ENCODE measurements at regions not wholly inside any gene's neighbourhood (a gene's known extent, or its start where the extent isn't known, plus 50 kb on each side); places are given as distances from the start of the nearest gene placed in this dataset.

DNA sequence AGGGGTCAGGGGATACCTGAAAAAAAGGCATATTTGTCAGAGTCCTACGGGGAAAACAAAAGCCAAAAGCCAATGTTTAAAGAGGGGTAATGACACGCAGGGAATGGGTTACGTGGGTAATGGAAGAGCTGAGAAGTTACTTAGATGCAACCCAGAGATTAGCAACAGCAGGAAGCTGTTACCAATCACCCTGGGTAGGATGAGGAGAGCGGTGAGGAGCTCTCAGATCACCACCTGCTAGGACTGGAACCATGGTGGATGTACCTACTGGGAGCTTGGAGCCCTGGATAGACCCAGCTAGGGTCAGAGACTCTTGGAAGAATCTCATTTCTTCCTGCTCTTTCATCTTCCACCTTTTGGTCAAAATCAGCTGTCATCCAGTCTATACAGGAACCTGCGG, 51.2 kb upstream of the RNF24 start:
- H3K9me3 ChIP-seq (ENCODE audit: control insufficient read depth, insufficient read depth, low read length): peaks cover 3% of the 10 kb centered on the region
- H4K8ac ChIP-seq (ENCODE audit: low read depth in 2 of 2, low read length in 2 of 2): peak overlapping the region in 1 of 2 experiments; percentile 26; a peak in 2 of 4 replicates
- BruUV-seq (replicated peaks): no TSS peak
- peak overlapping the region; percentile 62 for H4K91ac ChIP-seq (ENCODE audit: insufficient read depth, low read depth, low read length)
- H4K20me1 ChIP-seq (ENCODE audit: insufficient read depth, low read length): no peaks in the 10 kb centered on the region
- intact Hi-C loops (cut with micrococcal nuclease): no loop called here
- DNase-seq (no peak), ATAC-seq (ENCODE audit: low read depth) (no peak)
- no peak overlapping the region for H4K5ac ChIP-seq (ENCODE audit: low read depth, low read length)
- H2AK5ac ChIP-seq (ENCODE audit: low read depth, low read length): peak overlapping the region; percentile 85
- no peaks in the 10 kb centered on the region for H3K27me3 ChIP-seq (ENCODE audit: control insufficient read depth, insufficient read depth, low read length)
- 89% methylated on average over 3 of the region's 5 CpGs; no CpG with 5 or more reads in 1 of the 2 experiments for WGBS, 2 experiments (ENCODE audit: extremely low coverage in 2 of 2, insufficient read length in 1 of 2)
- no peak overlapping the region for H3K56ac ChIP-seq (ENCODE audit: extremely low read depth, insufficient read depth, low read length)
- peak overlapping the region; percentile 83; the same call in 2 of the 3 replicates for H2BK15ac ChIP-seq (ENCODE audit: low read depth, low read length)
- no peak overlapping the region for H3K9ac ChIP-seq (ENCODE audit: low read depth, low read length)
- H2BK120ac ChIP-seq (ENCODE audit: low read depth, low read length): peak overlapping the region; percentile 84
- no peak overlapping the region for H2BK5ac ChIP-seq (ENCODE audit: low read depth, low read length, poor library complexity, severe bottlenecking)
- H3K79me1 ChIP-seq (ENCODE audit: low read depth in 1 of 2, low read length in 2 of 2): peaks cover 0 to 23% of the 10 kb centered on the region in 2 experiments; a peak in 2 of 4 replicates
- TF ChIP-seq RCOR1 (IDR thresholded peaks at IDR 0.05; ENCODE audit: insufficient replicate concordance, low read length): no peak
- TF ChIP-seq FOS (IDR thresholded peaks at IDR 0.05; ENCODE audit: low read depth, low read length): no peak
- no peak for TF ChIP-seq ELK1 (IDR thresholded peaks at IDR 0.05; ENCODE audit: borderline replicate concordance, low read depth, low read length)
- TF ChIP-seq POLR2A (IDR thresholded peaks at IDR 0.05; ENCODE audit: low read depth, low read length): no peak
- no peak for TF ChIP-seq RAD21 (IDR thresholded peaks at IDR 0.05; ENCODE audit: low read length)
- TF ChIP-seq CTCF (conservative IDR thresholded peaks at IDR 0.05; ENCODE audit: low read depth, low read length): no peak
- TF ChIP-seq USF2 (IDR thresholded peaks at IDR 0.05; ENCODE audit: low read depth, low read length): no peak
- no peak for TF ChIP-seq MAZ (IDR thresholded peaks at IDR 0.05; ENCODE audit: borderline replicate concordance, low read depth, low read length)
- POLR2A ChIA-PET (ENCODE audit: unreplicated experiment): no interaction called here
- peaks cover 48% of the 10 kb centered on the region for H3K9me1 ChIP-seq (ENCODE audit: insufficient read depth, low read length)
- no peak overlapping the region for H3K4me3 ChIP-seq (ENCODE audit: insufficient read depth, low read depth, low read length)
- CTCF ChIA-PET: interaction anchor here (0.8 to 1.1 kb wide), 2 partner anchors 9 to 53 kb away, joined by 3 read pairs; no protein-coding TSS in a partner anchor
- H2AFZ ChIP-seq (replicated peaks; ENCODE audit: low read length, poor library complexity): no peak overlapping the region
- no peak overlapping the region for H3K27ac ChIP-seq (ENCODE audit: insufficient read depth, low read length)
- dilution Hi-C loops (cut with HindIII; ENCODE audit: low sequenced_read_pairs, unreplicated experiment): no loop called here
- peak overlapping the region; percentile 57; the same call in 1 of the 2 replicates for H3K14ac ChIP-seq (replicated peaks; ENCODE audit: low read depth, low read length)
- H2AK9ac ChIP-seq (replicated peaks; ENCODE audit: low read depth, low read length, poor library complexity): no peak overlapping the region
- H3K4ac ChIP-seq (ENCODE audit: low read depth, low read length): peak overlapping the region; percentile 85
- 0 out of 2 replicates have a peak overlapping the region, but pooled peaks have one; percentile 18 for H3K23ac ChIP-seq (ENCODE audit: low read depth, low read length)
- peak overlapping the region; percentile 31; the same call in 1 of the 2 replicates for H3K18ac ChIP-seq (ENCODE audit: low read depth, low read length)
- no peak overlapping the region for H3K4me2 ChIP-seq (ENCODE audit: low read depth, low read length)
- peak overlapping the region; percentile 88; the same call in 1 of the 2 replicates for H2BK20ac ChIP-seq (ENCODE audit: low read depth, low read length)
- H3K4me1 ChIP-seq (ENCODE audit: control insufficient read depth, insufficient read depth, low read length): peaks cover 50% of the 10 kb centered on the region
- in situ Hi-C loops (cut with MboI; ENCODE audit: low sequenced_read_pairs): no loop called here
- H3K36me3 ChIP-seq (ENCODE audit: control insufficient read depth, insufficient read depth, low read length): no peaks in the 10 kb centered on the region
